BLaER1 (cell line): ENCODE measurements at regions not wholly inside any gene's neighbourhood (a gene's known extent, or its start where the extent isn't known, plus 50 kb on each side); places are given as distances from the start of the nearest gene placed in this dataset.

ENCODE experiments used
- H3K27ac ChIP-seq: shearing (Covaris generic); formaldehyde crosslinking; 2 replicates; pipeline ENCODE4 v1.8.1; 2022
- H3K27me3 ChIP-seq: shearing (Covaris generic); formaldehyde crosslinking; 2 replicates; pipeline ENCODE4 v1.8.1; 2022
- H3K36me3 ChIP-seq: shearing (Covaris generic); formaldehyde crosslinking; 2 replicates; pipeline ENCODE4 v1.8.1; 2022
- H3K4me1 ChIP-seq: shearing (Covaris generic); formaldehyde crosslinking; 2 replicates; pipeline ENCODE4 v1.8.1; 2022
- H3K4me2 ChIP-seq: shearing (Covaris generic); formaldehyde crosslinking; 2 replicates; pipeline ENCODE4 v1.8.1; 2022
- H3K4me3 ChIP-seq: shearing (Covaris generic); formaldehyde crosslinking; 2 replicates; pipeline ENCODE4 v1.8.1; 2022
- H3K9ac ChIP-seq: shearing (Covaris generic); formaldehyde crosslinking; 2 replicates; pipeline ENCODE4 v1.8.1; 2022
- H3K9me3 ChIP-seq: shearing (Covaris generic); formaldehyde crosslinking; 2 replicates; pipeline ENCODE4 v1.8.1; 2022
- H4K20me1 ChIP-seq: shearing (Covaris generic); formaldehyde crosslinking; 2 replicates; pipeline ENCODE4 v1.8.1; 2022
- Cebpa-rat ChIP-seq: shearing (Covaris generic); IDR thresholded peaks from 2 replicates; pipeline ENCODE4 v1.8.1; 2022

GRCh38 chr18:78160961-78161656, 818.5 kb upstream of the SALL3 start:
- H3K36me3 ChIP-seq, result no peaks in the 10 kb centered on the region

GRCh38 chr18:78165525-78165924, 814.1 kb upstream of the SALL3 start:
- Histone ChIP-seq H3K9ac (no peak overlapping the region), H3K27me3 (no peaks in the 10 kb centered on the region), H4K20me1 (no peaks in the 10 kb centered on the region), H3K36me3 (no peaks in the 10 kb centered on the region), H3K4me2 (no peak overlapping the region), H3K4me1 (peaks cover 5% of the 10 kb centered on the region; the same call in 1 of the 2 replicates), H3K9me3 (no peaks in the 10 kb centered on the region), H3K4me3 (no peak overlapping the region), H3K27ac (no peak overlapping the region)
- TF ChIP-seq Cebpa-rat, result no peak

More at GRCh38 chr18:78160961-78161656, 818.5 kb upstream of the SALL3 start:
- Histone ChIP-seq H3K27ac (no peak overlapping the region), H3K9me3 (no peaks in the 10 kb centered on the region; the same call in 1 of the 2 replicates), H4K20me1 (no peaks in the 10 kb centered on the region), H3K4me1 (peaks cover 5% of the 10 kb centered on the region; the same call in 1 of the 2 replicates), H3K27me3 (no peaks in the 10 kb centered on the region), H3K9ac (no peak overlapping the region), H3K4me2 (no peak overlapping the region), H3K4me3 (no peak overlapping the region)
- TF ChIP-seq Cebpa-rat, result no peak

GRCh38 chr18:78168526-78168925, 811.1 kb upstream of the SALL3 start:
- Histone ChIP-seq H4K20me1 (no peaks in the 10 kb centered on the region), H3K4me1 (peaks cover 5% of the 10 kb centered on the region; the same call in 1 of the 2 replicates), H3K9ac (no peak overlapping the region), H3K27ac (no peak overlapping the region), H3K36me3 (no peaks in the 10 kb centered on the region), H3K4me2 (no peak overlapping the region), H3K9me3 (no peaks in the 10 kb centered on the region), H3K4me3 (no peak overlapping the region), H3K27me3 (no peaks in the 10 kb centered on the region)
- no peak for TF ChIP-seq Cebpa-rat

- H3K4me1 ChIP-seq, result peaks cover 5% of the 10 kb centered on the region; the same call in 1 of the 2 replicates
- no peaks in the 10 kb centered on the region for H3K27me3 ChIP-seq
- TF ChIP-seq Cebpa-rat, result no peak
- no peaks in the 10 kb centered on the region for H4K20me1 ChIP-seq
- no peaks in the 10 kb centered on the region for H3K9me3 ChIP-seq
- no peak overlapping the region for H3K4me3 ChIP-seq
- no peak overlapping the region for H3K9ac ChIP-seq
- no peak overlapping the region for H3K4me2 ChIP-seq
- no peak overlapping the region for H3K27ac ChIP-seq
- no peaks in the 10 kb centered on the region for H3K36me3 ChIP-seq
These were observed 810.3 kb upstream of the SALL3 start for GRCh38 chr18:78169174-78169864.

GRCh38 chr18:78171954-78172353, 807.7 kb upstream of the SALL3 start:
- Histone ChIP-seq H3K27me3 (no peaks in the 10 kb centered on the region), H3K4me3 (no peak overlapping the region), H3K27ac (no peak overlapping the region), H3K4me2 (no peak overlapping the region), H3K4me1 (no peaks in the 10 kb centered on the region), H4K20me1 (no peaks in the 10 kb centered on the region), H3K9me3 (no peaks in the 10 kb centered on the region), H3K9ac (no peak overlapping the region), H3K36me3 (no peaks in the 10 kb centered on the region)
- no peak for TF ChIP-seq Cebpa-rat

- Histone ChIP-seq H3K4me1 (no peaks in the 10 kb centered on the region), H3K27ac (no peak overlapping the region), H3K4me2 (no peak overlapping the region), H3K4me3 (no peak overlapping the region), H3K9me3 (no peaks in the 10 kb centered on the region), H3K9ac (no peak overlapping the region), H3K36me3 (no peaks in the 10 kb centered on the region), H3K27me3 (no peaks in the 10 kb centered on the region), H4K20me1 (no peaks in the 10 kb centered on the region)
- no peak for TF ChIP-seq Cebpa-rat
These were observed 804.9 kb upstream of the SALL3 start for GRCh38 chr18:78174737-78175136.

GRCh38 chr18:78178812-78179211, 800.8 kb upstream of the SALL3 start:
- Histone ChIP-seq H3K27ac (no peak overlapping the region), H3K4me1 (no peaks in the 10 kb centered on the region), H3K9me3 (peaks cover 10% of the 10 kb centered on the region), H3K36me3 (no peaks in the 10 kb centered on the region), H3K4me2 (no peak overlapping the region), H3K27me3 (no peaks in the 10 kb centered on the region), H3K9ac (no peak overlapping the region), H4K20me1 (no peaks in the 10 kb centered on the region), H3K4me3 (no peak overlapping the region)
- TF ChIP-seq Cebpa-rat, result no peak

GRCh38 chr18:78180741-78181140, 798.9 kb upstream of the SALL3 start:
- H3K27me3 ChIP-seq, result no peaks in the 10 kb centered on the region
- H3K36me3 ChIP-seq, result no peaks in the 10 kb centered on the region
- no peaks in the 10 kb centered on the region for H3K4me1 ChIP-seq
- no peak overlapping the region for H3K27ac ChIP-seq
- no peak overlapping the region for H3K4me2 ChIP-seq
- peaks cover 18% of the 10 kb centered on the region for H3K9me3 ChIP-seq
- H3K9ac ChIP-seq, result no peak overlapping the region
- no peaks in the 10 kb centered on the region for H4K20me1 ChIP-seq
- H3K4me3 ChIP-seq, result no peak overlapping the region
- no peak for TF ChIP-seq Cebpa-rat

- Histone ChIP-seq H3K4me3 (no peak overlapping the region), H3K4me1 (no peaks in the 10 kb centered on the region), H3K27ac (no peak overlapping the region), H3K27me3 (no peaks in the 10 kb centered on the region), H3K9me3 (peaks cover 18% of the 10 kb centered on the region), H3K36me3 (no peaks in the 10 kb centered on the region), H4K20me1 (no peaks in the 10 kb centered on the region), H3K4me2 (no peak overlapping the region), H3K9ac (no peak overlapping the region)
- no peak for TF ChIP-seq Cebpa-rat
These were observed 795.8 kb upstream of the SALL3 start for GRCh38 chr18:78183815-78184214.

- Histone ChIP-seq H3K36me3 (no peaks in the 10 kb centered on the region), H4K20me1 (no peaks in the 10 kb centered on the region), H3K9ac (no peak overlapping the region), H3K4me2 (no peak overlapping the region), H3K27me3 (no peaks in the 10 kb centered on the region), H3K27ac (no peak overlapping the region), H3K4me3 (no peak overlapping the region), H3K4me1 (no peaks in the 10 kb centered on the region), H3K9me3 (no peaks in the 10 kb centered on the region)
- TF ChIP-seq Cebpa-rat, result no peak
These were observed 788.3 kb upstream of the SALL3 start for GRCh38 chr18:78191276-78191675.
